KMS-11 (cell line): ENCODE measurements at regions not wholly inside any gene's neighbourhood (a gene's known extent, or its start where the extent isn't known, plus 50 kb on each side); places are given as distances from the start of the nearest gene placed in this dataset.
A peak's percentile ranks its signal among the peaks of the same experiment; 100 is the strongest.

Source experiments
- H2AFZ ChIP-seq: fragments of 200-600 bp; sonication (generic); 2 replicates; pipeline ENCODE4 v1.6.1; 2016; ENCODE audit warnings: antibody characterized with exemption, mixed run types, low read depth
- H3K27ac ChIP-seq: fragments of 200-600 bp; sonication (generic); 2 replicates; pipeline ENCODE4 v1.6.1; 2016; ENCODE audit warnings: mild to moderate bottlenecking, mixed run types
- H3K27me3 ChIP-seq: fragments of 200-600 bp; sonication (generic); 2 replicates; pipeline ENCODE4 v1.6.1; 2017; ENCODE audit warnings: mild to moderate bottlenecking, low read depth, mixed run types, moderate library complexity; ENCODE audit not compliant: insufficient read depth
- H3K36me3 ChIP-seq: fragments of 200-600 bp; sonication (generic); 2 replicates; pipeline ENCODE4 v1.6.1; 2017; ENCODE audit warnings: mild to moderate bottlenecking, mixed run types; ENCODE audit not compliant: insufficient read depth
- H3K4me1 ChIP-seq: fragments of 200-600 bp; sonication (generic); 2 replicates; pipeline ENCODE4 v1.6.1; 2016; ENCODE audit warnings: mild to moderate bottlenecking, low read depth, mixed run types; ENCODE audit not compliant: poor library complexity, severe bottlenecking
- H3K4me2 ChIP-seq: fragments of 200-600 bp; sonication (generic); 2 replicates; pipeline ENCODE4 v1.7.0; 2016; ENCODE audit warnings: mild to moderate bottlenecking, mixed run types
- H3K4me3 ChIP-seq: fragments of 200-600 bp; sonication (generic); IDR thresholded peaks from 2 replicates; pipeline ENCODE4 v1.6.1; 2017; ENCODE audit warnings: low read depth, low read length, mixed read lengths; ENCODE audit not compliant: insufficient read depth
- H3K79me2 ChIP-seq: fragments of 200-600 bp; sonication (generic); 2 replicates; pipeline ENCODE4 v1.6.1; 2016; ENCODE audit warnings: low read depth, mixed run types; ENCODE audit not compliant: insufficient read depth
- H3K9ac ChIP-seq: fragments of 200-600 bp; sonication (generic); 2 replicates; pipeline ENCODE4 v1.6.1; 2016; ENCODE audit warnings: mild to moderate bottlenecking, mixed run types
- H4K20me1 ChIP-seq: fragments of 200-600 bp; sonication (generic); 2 replicates; pipeline ENCODE4 v1.6.1; 2016; ENCODE audit warnings: mild to moderate bottlenecking, mixed run types; ENCODE audit not compliant: insufficient read depth
- TF ChIP-seq, protein P1 (sequence below): fragments of 200-600 bp; sonication (generic); conservative IDR thresholded peaks from 2 replicates; pipeline ENCODE4 v1.6.1; 2017; ENCODE audit warnings: low read depth, mild to moderate bottlenecking, antibody characterized with exemption, low read length, moderate library complexity, mixed read lengths

DNA sequence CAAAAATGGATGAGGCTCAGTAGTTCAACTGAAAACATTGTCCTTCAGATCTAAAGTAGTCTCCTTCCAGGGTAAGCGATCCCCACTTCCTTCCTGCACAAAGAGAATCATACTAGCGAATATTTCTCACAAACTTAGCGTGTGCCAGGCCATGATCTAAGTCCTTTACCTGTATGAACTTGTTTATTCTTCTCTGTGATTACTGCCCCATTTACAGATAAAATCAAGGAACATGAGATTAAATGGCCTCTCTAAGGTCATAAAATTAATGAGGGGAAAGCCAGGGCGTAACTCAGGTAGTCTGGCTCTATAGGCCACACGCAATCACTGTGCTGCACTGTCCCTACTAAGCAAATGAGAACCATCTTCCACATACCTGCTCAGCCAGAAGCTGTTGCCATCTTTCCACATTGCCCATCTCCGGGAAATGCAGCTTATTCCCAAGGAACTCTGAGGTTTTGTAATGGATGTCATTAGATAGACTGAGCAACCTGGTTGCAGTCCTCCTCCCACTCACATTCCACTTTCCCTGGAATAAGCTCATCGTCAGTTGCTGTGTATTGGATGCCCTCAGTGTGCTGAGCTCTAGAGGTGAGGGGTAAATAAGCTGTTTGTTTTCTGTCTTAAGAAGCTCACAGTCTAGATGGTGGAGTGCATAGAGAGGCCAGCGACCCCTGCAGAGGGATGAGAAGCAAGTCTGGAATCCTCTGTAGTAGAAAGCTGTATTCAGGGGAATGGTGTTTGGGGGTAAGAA, 146.3 kb downstream of the SNX19 start:
- Histone ChIP-seq H3K4me1 (peaks cover 50% of the 10 kb centered on the region), H3K9ac (no peak overlapping the region), H3K27ac (no peak overlapping the region), H3K27me3 (no peaks in the 10 kb centered on the region), H4K20me1 (no peaks in the 10 kb centered on the region), H3K4me2 (no peak overlapping the region), H3K4me3 (no peak overlapping the region), H3K36me3 (no peaks in the 10 kb centered on the region), H3K79me2 (no peaks in the 10 kb centered on the region), H2AFZ (no peak overlapping the region)
- TF ChIP-seq, protein P1, sequence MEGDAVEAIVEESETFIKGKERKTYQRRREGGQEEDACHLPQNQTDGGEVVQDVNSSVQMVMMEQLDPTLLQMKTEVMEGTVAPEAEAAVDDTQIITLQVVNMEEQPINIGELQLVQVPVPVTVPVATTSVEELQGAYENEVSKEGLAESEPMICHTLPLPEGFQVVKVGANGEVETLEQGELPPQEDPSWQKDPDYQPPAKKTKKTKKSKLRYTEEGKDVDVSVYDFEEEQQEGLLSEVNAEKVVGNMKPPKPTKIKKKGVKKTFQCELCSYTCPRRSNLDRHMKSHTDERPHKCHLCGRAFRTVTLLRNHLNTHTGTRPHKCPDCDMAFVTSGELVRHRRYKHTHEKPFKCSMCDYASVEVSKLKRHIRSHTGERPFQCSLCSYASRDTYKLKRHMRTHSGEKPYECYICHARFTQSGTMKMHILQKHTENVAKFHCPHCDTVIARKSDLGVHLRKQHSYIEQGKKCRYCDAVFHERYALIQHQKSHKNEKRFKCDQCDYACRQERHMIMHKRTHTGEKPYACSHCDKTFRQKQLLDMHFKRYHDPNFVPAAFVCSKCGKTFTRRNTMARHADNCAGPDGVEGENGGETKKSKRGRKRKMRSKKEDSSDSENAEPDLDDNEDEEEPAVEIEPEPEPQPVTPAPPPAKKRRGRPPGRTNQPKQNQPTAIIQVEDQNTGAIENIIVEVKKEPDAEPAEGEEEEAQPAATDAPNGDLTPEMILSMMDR = no peak

- H3K4me1 ChIP-seq = peaks cover 33% of the 10 kb centered on the region
- no peaks in the 10 kb centered on the region for H3K79me2 ChIP-seq
- no peaks in the 10 kb centered on the region for H4K20me1 ChIP-seq
- no peaks in the 10 kb centered on the region for H3K27me3 ChIP-seq
- H3K36me3 ChIP-seq = no peaks in the 10 kb centered on the region
- H2AFZ ChIP-seq = no peak overlapping the region
- H3K27ac ChIP-seq = no peak overlapping the region
- peak overlapping the region; percentile 45; the same call in 1 of the 2 replicates for H3K4me2 ChIP-seq
- no peak overlapping the region for H3K4me3 ChIP-seq
- TF ChIP-seq, protein P1 = no peak
- no peak overlapping the region for H3K9ac ChIP-seq
These were observed 144.6 kb downstream of the SNX19 start for GRCh38 chr11:130771708-130772107.

GRCh38 chr11:130772266-130773227, 143.7 kb downstream of the SNX19 start:
- Histone ChIP-seq H3K27ac (no peak overlapping the region), H4K20me1 (no peaks in the 10 kb centered on the region), H3K4me1 (peaks cover 24% of the 10 kb centered on the region), H3K79me2 (no peaks in the 10 kb centered on the region), H3K9ac (no peak overlapping the region), H3K27me3 (no peaks in the 10 kb centered on the region), H3K4me3 (no peak overlapping the region), H3K36me3 (no peaks in the 10 kb centered on the region), H2AFZ (no peak overlapping the region), H3K4me2 (peak overlapping the region; percentile 45; the same call in 1 of the 2 replicates)
- TF ChIP-seq, protein P1 = no peak

GRCh38 chr11:130773244-130773820, 142.9 kb downstream of the SNX19 start:
- H3K4me3 ChIP-seq = no peak overlapping the region
- H4K20me1 ChIP-seq = no peaks in the 10 kb centered on the region
- no peak overlapping the region for H3K9ac ChIP-seq
- H3K4me2 ChIP-seq = no peak overlapping the region; the same call in 1 of the 2 replicates
- H2AFZ ChIP-seq = no peak overlapping the region
- peaks cover 21% of the 10 kb centered on the region for H3K4me1 ChIP-seq
- no peak overlapping the region for H3K27ac ChIP-seq
- H3K36me3 ChIP-seq = no peaks in the 10 kb centered on the region
- TF ChIP-seq, protein P1 = no peak
- H3K27me3 ChIP-seq = no peaks in the 10 kb centered on the region
- H3K79me2 ChIP-seq = no peaks in the 10 kb centered on the region
